GM19023 (cell line): ENCODE measurements at regions not wholly inside any gene's neighbourhood (a gene's known extent, or its start where the extent isn't known, plus 50 kb on each side); places are given as distances from the start of the nearest gene placed in this dataset.

Experiments
- ATAC-seq: cut with Tn5 transposase; IDR thresholded peaks from one replicate; pipeline ENCODE4 v1.9.1; 2021; ENCODE audit warnings: mild to moderate bottlenecking, moderate library complexity; ENCODE audit not compliant: unreplicated experiment

GRCh38 chr4:45119376-45119775 is 393.0 kb upstream of the GNPDA2 start:
- ATAC-seq, result no peak

- ATAC-seq, result no peak
Measured at GRCh38 chr4:45102716-45103115, 376.4 kb upstream of the GNPDA2 start.

- ATAC-seq, result no peak
Measured at GRCh38 chr4:45100956-45101818, 374.8 kb upstream of the GNPDA2 start.

DNA sequence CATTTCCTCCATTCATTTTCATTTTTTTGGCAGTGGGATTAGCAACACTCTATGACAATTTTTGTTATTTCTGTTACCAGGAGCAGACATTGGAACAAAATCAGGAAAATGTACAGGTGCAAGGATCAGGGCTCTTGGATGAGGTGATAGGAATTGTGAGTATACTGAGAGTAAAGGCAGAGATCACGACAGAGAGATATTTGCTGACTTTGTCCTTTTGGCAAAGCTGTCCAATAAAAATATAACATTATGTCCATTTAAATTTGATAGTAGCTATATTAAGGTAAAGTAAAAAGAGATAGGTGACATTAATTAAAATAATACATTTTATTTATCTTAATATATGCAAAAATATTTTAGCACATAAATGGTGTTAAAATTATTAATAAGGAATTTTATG is 373.1 kb upstream of the GNPDA2 start:
- ATAC-seq, result no peak

DNA sequence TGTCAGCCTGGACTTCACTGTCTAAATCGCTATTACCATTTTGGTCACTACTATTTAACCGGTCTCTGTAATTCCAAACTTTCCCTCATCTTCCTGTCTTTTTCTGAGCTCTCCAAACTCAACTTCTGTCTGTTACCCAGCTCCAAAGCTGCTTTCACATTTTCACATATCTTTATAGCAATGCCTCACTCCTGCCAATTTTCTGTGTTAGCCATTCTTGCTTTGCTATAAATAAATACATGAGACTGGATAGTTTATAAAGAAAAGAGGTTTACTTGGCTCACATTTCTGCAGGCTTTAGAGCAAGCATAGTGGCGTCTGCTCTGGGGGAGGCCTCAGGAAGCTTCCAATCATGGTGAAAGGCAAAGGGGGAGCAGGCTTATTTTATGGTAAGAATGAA is 368.3 kb upstream of the GNPDA2 start:
- no peak for ATAC-seq

DNA sequence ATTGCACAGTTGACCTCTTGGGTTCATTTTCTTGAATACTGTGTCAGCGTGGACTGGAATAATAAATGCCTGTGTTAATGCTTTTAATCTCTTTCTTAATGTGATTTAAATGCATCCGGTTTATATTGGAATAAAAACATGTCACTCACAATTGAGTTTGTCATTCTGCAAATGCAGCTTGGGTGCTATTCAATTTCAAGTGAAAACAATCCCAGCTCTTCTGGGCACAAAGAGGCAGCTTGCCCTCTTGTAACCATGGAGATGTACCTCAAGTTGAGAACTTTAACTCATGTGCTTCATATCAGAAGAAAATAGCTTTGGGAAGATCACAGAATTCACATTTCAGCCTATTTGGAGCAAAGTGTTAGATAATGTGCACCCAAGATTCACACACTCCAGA is 355.7 kb upstream of the GNPDA2 start:
- ATAC-seq, result no peak

- ATAC-seq, result no peak
Measured at GRCh38 chr4:45079616-45080015, 353.3 kb upstream of the GNPDA2 start.

GRCh38 chr4:45078201-45078600 is 351.8 kb upstream of the GNPDA2 start:
- ATAC-seq, result no peak

DNA sequence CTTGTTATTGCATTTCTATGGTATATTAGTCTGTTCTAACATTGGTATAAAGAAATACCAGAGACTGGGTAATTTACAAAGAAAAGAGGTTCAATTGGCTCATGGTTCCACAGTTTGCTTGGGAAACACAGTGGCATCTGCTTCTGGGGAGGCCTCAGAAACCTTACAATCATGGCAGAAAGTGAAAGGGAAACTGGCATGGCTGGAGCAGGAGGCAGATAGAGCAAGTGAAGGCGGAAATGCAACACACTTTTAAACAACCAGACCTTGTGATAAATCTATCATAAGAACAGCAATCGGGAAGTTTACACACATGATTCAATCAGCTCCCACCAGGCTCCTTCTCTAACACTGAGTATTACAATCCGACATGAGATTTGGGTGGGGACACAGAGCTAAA is 346.6 kb upstream of the GNPDA2 start:
- no peak for ATAC-seq

DNA sequence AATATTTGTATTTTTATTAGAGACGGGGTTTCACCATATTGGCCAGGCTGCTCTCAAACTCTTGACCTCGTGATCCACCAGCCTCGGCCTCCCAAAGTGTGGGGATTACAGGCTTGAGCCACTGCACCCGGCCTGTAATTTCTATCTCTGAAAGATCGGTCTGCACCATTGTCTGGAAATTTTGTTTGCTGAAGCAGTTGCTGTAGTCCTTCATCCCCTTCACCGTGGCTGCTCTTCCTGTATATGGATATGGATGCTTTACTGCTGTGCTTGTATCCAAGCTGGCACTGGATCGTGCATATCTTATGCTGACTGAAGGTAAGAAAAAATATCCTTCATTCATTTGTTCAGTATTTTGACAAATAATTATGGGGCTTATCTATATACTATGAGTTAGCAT is 338.4 kb upstream of the GNPDA2 start:
- no peak for ATAC-seq

- ATAC-seq, result no peak
Measured at GRCh38 chr4:45063696-45064095, 337.3 kb upstream of the GNPDA2 start.

DNA sequence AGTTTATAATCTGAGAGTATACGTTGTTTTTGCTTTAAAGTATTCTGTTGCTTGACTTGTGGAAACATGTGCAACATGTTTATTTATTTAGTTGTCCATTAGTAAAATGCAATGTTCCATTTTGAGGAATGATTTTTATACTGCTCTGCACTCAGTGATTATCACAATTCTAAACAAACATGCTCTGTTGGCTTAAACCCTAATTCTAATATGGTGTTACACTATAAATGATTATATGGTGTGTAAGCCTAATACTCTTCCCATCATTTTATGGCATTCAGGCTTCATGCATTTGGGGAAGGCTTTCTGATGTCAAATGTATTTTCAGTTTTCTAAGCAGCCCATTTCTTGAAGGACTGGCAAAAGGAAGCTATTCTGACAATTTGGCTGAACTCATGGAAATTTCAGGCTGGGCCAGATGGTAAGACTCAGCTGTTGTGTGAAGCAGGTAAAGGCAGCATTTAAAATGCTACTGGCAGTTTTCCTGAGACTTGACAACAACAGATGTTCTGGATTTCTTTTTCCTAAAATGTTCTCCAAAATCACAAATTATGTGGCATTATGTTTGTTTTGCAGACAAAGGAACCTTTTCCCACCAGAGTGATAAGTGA is 336.7 kb upstream of the GNPDA2 start:
- ATAC-seq, result no peak

GRCh38 chr4:45043911-45044310 is 317.6 kb upstream of the GNPDA2 start:
- no peak for ATAC-seq

DNA sequence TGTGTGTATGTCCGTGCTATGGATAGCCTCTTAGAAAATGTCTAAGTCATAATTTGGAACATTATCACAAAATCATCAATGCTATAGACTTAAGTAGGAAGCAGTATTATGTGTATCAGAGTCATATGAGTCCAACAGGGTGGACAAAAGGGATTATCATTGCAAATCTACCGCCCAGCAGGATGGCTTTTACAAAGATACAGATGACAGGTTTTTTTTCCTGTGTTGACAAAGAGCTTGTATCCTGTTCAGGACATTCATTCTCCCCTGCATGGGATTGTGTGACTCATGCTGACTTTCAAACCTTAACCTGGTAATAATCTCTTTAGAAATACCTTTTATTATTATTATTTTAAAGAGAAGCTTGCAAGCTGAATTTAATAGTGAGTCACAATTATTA is 310.3 kb upstream of the GNPDA2 start:
- ATAC-seq, result no peak

DNA sequence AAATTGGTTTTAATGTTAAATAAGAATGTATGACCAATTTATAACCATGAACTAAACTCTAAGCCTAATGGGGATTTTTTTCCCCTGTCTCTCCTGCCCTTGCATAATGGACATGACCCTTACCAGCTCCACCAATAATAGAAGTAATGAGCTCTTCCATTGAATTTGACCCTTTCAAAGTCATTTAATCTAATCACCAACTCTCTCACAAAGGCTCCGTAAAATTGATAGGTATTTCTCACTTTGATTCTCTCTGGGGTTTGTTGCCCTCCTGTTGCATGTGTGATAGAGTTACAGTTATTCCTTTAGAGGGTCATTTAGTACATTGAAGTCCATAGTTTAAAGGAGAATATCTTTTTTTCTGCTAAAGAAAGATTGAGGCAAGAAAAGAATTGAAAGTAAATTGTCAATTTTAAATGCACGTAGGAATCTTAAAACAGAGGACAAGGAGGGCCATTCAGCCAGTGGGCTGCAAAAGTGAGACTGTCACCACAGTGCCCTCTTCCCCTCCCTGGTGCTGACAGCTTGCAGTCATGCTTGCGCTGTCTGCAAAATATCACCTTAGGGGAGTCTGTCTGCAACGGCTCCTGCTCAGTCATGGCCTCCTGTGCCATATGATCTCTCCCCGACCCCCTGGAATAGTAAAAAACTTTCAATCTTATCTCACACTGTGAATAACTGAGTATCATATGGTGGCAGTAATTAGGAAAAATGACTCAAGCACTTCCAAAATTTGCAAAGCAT is 307.5 kb upstream of the GNPDA2 start:
- no peak for ATAC-seq

- no peak for ATAC-seq
Measured at GRCh38 chr4:45030059-45030458, 303.7 kb upstream of the GNPDA2 start.

DNA sequence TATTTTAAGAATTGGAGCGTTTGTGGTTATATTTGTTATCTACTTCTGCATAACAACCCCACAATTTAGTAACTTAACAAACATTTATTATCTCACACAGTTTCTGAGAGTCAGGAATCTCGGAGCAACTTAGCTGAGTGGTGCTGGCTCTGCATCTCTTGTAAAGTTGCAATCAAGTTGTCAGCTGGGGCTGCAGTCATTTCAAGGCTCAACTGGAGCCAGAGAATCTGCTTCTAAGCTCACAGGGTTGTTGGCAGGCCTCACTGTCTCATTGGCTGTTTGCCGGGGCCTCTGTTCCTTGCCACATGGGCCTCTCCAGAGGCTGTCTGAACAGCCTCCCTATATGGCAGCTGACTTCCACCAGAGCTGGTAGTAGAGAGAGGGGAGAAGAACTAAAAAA is 281.2 kb upstream of the GNPDA2 start:
- ATAC-seq, result no peak

DNA sequence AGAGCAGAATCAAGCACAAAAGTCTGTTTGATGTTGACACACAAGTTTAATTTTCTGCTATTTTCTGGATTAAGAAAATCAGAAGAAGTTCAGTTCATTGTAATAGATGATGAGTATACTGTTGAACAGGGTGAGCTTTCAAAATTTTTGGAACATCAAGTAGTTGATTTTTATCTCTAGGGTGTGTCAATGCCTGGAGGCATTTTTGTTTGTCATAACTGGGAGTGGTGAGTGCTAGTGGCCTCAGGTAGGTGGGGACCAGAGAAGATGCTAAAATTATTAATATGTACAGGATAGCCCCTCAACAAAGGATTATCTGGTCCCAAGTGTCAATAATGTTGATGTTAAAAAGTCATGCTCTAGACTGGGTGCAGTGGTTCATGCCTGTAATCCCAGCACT is 279.7 kb upstream of the GNPDA2 start:
- no peak for ATAC-seq

DNA sequence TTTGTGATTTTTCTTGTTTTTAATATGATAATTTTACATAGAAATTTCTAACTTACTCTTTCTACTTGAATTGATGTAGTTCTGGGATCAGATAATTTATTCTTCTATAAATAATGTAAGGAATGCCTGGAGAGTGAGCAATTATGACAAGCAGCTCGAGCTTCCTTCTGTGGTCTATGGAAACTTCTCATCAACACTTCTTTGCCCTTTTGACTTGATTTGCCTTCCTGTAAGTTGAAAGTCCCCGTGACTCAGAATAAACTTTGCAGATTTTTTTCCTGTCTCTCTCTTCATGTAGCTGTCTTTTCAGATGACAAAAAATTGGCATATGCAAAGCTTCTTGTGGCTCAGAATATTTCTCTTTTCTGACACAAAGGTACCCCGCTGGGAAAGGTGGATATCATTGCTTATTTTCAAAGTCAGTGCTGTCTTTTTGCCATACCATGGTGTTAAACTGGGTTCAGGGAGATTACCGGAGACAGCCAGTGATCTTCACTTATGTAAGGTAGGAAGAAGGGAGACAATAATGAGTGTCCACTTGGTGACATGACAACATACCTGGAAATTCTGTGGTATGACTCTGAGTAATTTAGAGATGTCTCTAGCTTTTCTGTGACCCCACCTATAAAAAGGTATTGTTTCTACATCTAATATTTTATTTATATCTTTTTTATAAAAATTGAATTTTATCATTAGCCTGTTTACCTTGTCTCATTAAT is 278.6 kb upstream of the GNPDA2 start:
- ATAC-seq, result no peak

DNA sequence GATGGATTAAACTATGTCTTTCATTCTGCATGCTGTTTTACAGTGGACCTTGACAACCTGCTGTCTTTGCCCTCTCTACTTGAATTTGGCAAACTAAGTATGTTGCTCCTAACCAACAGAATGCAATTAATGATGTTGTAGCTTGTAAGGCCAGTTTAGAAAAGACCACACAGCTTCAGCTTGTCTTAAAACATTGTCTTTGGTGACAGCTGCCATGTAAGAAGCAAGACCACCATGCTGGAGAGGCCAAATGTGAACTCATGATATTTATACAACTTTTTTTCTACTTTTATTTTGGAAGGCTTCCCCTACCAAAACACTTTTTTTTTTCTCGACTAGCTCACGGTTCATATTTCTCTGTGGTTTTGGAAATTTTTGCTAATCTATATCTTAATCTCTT is 278.0 kb upstream of the GNPDA2 start:
- no peak for ATAC-seq

GRCh38 chr4:44996276-44996845 is 270.0 kb upstream of the GNPDA2 start:
- no peak for ATAC-seq
